GM20000 (cell line): ENCODE measurements at regions not wholly inside any gene's neighbourhood (a gene's known extent, or its start where the extent isn't known, plus 50 kb on each side); places are given as distances from the start of the nearest gene placed in this dataset.

Experiments used
- DNase-seq: peaks from one replicate; pipeline ENCODE4 v3.0.0; 2012; ENCODE audit warnings: low spot score
- TF ChIP-seq, protein P1 (sequence below): IDR thresholded peaks from 2 replicates; pipeline ENCODE4 v1.5.1; 2012; ENCODE audit warnings: mild to moderate bottlenecking, control low read depth; ENCODE audit errors: extremely low read depth, missing control alignments

DNA sequence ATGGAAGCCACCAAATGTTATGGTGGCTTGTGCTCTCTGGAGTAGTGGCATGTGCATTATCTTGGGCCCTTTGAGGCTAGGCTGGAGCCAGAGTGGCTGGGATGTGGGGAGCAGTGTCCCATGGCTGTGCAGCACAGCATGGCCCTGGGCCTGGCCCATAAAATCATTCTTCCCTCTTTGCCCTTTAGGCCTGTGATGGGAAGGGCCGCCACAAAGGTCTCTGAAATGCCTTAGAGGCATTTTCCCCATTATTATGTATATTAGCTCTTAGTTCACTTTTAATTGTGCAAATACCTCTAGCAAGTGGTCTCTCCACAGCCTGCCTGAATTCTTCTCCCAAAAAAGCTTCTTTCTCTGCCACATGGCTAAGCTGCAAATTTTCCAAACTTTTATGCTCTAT is 297.3 kb upstream of the IRAK1BP1 start:
- TF ChIP-seq, protein P1, sequence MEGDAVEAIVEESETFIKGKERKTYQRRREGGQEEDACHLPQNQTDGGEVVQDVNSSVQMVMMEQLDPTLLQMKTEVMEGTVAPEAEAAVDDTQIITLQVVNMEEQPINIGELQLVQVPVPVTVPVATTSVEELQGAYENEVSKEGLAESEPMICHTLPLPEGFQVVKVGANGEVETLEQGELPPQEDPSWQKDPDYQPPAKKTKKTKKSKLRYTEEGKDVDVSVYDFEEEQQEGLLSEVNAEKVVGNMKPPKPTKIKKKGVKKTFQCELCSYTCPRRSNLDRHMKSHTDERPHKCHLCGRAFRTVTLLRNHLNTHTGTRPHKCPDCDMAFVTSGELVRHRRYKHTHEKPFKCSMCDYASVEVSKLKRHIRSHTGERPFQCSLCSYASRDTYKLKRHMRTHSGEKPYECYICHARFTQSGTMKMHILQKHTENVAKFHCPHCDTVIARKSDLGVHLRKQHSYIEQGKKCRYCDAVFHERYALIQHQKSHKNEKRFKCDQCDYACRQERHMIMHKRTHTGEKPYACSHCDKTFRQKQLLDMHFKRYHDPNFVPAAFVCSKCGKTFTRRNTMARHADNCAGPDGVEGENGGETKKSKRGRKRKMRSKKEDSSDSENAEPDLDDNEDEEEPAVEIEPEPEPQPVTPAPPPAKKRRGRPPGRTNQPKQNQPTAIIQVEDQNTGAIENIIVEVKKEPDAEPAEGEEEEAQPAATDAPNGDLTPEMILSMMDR, result no peak
- DNase-seq, result no peak

DNA sequence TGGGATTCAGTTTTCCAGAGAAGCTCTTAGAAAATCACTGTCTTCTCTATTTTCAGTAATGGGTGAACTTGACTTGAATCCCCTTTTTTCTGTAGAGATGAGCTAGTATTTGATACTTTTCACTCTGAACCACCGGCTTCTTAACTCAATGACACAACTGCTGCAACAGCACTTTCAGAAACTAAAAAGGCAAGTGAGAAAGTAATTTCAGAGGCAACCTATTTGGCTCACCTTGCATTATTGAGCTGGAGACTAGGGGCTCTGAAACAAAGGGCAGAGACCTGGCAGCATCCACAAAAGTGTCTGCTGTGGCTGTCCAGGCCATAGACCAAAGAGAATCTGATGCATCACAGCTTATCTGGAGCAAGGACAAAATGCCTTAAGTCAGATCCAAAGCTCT is 289.8 kb upstream of the IRAK1BP1 start:
- TF ChIP-seq, protein P1, result no peak
- DNase-seq, result no peak

DNA sequence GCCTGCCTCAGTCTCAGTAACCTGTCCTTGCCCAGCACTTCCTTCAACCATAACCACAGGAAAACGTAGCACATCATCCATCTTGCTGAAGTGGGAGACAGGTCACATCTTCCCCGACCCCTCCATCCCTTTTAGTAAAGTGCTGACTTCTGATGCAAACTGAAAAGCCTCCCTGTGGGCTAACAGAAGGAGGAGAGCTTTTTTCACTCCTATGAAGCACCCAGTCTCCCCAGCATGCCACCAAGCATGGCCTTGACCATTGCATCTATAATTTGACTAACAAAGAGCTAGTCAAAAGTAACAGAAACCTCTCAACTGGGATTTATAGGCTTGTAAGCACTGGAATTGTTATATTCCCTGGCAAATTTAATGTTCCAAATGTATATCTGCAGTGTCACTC is 288.9 kb upstream of the IRAK1BP1 start:
- DNase-seq, result no peak
- TF ChIP-seq, protein P1, result no peak

DNA sequence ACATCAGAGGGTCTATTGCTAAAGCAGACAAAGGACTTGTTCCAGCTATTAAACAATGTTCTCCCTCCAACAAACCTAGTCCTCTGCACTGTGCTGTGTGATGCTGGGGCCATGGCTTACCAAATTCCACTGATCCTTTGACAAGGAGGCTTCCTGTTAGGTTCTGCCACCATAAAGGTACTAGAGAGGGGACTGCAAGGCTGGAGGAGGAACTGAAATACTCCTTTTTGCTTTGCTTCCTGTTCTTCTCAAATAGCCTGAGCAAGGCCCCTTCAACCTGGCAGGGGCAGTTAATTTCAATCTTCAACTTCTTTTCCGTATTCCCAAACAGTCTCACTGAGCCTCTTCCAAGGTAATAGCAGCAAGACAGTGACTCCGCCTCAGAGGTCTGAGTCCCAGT is 286.4 kb upstream of the IRAK1BP1 start:
- no peak for DNase-seq
- TF ChIP-seq, protein P1, result no peak

DNA sequence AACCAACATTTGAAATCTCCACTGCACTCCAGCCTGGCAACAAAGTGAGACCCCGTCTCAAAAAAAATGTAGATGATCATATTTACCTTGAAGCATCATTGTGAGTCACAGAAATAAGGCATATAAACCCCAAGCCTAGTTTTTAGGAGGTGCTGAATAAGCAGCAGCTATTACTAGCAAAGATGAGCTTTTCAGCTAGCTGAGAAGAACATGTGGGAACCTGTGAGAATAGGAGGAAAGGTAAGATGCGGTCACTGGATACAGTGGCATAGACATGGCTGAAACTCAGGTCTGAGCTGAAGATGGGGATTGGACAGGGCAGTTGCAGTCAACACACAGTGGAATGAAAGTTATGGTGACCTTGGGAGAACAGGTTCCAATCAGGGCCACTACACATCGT is 284.3 kb upstream of the IRAK1BP1 start:
- TF ChIP-seq, protein P1, result no peak
- no peak for DNase-seq

DNA sequence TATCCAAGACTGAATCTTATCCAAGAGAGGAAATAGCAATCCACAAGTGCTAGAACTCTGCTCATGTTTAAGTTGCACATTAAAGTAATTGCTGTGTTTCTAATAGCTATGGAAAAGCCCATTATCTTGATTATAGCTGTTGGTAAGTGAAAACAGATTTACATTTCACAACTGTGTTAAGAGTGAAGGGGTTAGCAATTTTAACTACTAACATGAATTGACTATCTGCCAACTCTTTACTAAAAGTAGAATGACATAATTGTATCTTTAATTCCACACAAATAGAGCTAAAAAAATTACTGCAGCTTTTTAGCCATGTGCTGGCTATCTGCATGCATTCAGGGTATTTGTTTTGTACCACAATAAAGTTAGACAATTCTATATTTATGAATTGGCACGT is 277.9 kb upstream of the IRAK1BP1 start:
- DNase-seq, result no peak
- TF ChIP-seq, protein P1, result no peak

DNA sequence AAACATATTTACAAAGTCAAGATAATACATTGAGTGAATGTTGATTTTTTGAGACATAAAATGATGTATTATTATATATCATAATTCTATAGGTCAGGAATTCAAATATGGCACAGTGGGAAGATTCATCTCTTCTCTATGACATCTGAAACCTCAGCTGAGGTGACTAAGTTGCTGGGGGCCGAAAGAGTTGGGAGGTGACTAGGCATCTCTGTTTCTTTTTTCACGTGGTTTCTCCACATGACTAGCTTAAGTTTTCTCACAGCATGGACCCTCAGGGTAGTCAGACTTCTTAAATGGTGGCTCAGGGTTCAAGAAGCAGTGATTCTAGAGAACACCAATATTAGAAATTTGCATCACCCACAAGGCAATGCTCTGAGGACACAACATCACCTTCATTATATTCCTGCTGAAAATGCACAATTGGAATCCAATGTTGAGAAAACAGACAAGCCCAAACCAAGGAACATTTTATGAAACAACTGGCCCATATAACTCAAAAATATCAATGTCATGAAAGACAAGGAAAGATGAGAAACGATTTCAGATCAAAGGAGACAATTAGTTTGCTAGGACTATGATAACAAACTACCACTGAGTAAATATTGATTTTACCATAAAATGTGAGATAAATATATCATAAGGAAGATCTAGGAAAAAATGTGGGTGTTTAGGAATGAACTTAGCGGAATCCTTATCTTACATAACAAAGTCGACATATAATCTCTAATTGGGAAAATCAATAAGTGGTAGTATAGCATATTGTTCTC is 273.3 kb upstream of the IRAK1BP1 start:
- TF ChIP-seq, protein P1, result no peak
- no peak for DNase-seq
